Heart right ventricle (tissue), 16 donors: ENCODE measurements at regions not wholly inside any gene's neighbourhood (a gene's known extent, or its start where the extent isn't known, plus 50 kb on each side); places are given as distances from the start of the nearest gene placed in this dataset.

ENCODE experiments used
- ATAC-seq, 8 donors: fragments of 200-7000 bp; cut with Tn5 transposase; one replicate each; pipeline ENCODE4 v1.9.1; 2020; ENCODE audit warnings: mild to moderate bottlenecking in 8 of 8, moderate library complexity in 8 of 8, moderate number of reproducible peaks in 1 of 8
- DNase-seq, 2 donors: peaks; one replicate each; pipeline ENCODE4 v3.0.0-alpha.2; 2020
- H3K27ac ChIP-seq, 10 donors: fragments of 200-600 bp; sonication (generic) in 2 of 10; one replicate each; pipeline versions ENCODE4 v1.5.0 to v1.8.0; 2020 to 2022; ENCODE audit warnings: mild to moderate bottlenecking in 3 of 10
- H3K27me3 ChIP-seq, 7 donors: fragments of 200-600 bp; one replicate each; pipeline ENCODE4 v1.8.0; 2021 to 2022; ENCODE audit warnings: mild to moderate bottlenecking in 2 of 7
- H3K36me3 ChIP-seq, 9 donors: fragments of 200-600 bp; sonication (generic) in 1 of 9; one replicate each; pipeline versions ENCODE4 v1.5.0 to v1.8.0; 2020 to 2022; ENCODE audit warnings: mild to moderate bottlenecking in 2 of 9
- H3K4me1 ChIP-seq, 9 donors: fragments of 200-600 bp; sonication (generic) in 1 of 9; one replicate each; pipeline versions ENCODE4 v1.5.0 to v1.8.0; 2020 to 2022; ENCODE audit warnings: mild to moderate bottlenecking in 4 of 9
- H3K4me3 ChIP-seq, 10 donors: fragments of 200-600 bp; sonication (generic) in 2 of 10; one replicate each; pipeline versions ENCODE4 v1.5.0 to v1.8.0; 2020 to 2022; ENCODE audit warnings: mild to moderate bottlenecking in 7 of 10, moderate library complexity in 2 of 10
- H3K9me3 ChIP-seq, 11 donors: fragments of 200-600 bp in 10 of 11; sonication (generic) in 2 of 11; one replicate each; pipeline versions ENCODE4 v1.5.0 to v1.8.0; 2013 to 2022; ENCODE audit warnings: mild to moderate bottlenecking in 2 of 11, control low read depth in 1 of 11, moderate library complexity in 1 of 11
- CTCF ChIP-seq, 9 donors: fragments of 200-600 bp; sonication (generic) in 2 of 9; IDR thresholded peaks; one replicate each; pipeline versions ENCODE4 v1.5.0 to v1.8.0; 2021 to 2022; ENCODE audit warnings: antibody characterized with exemption in 9 of 9, mild to moderate bottlenecking in 5 of 9, moderate library complexity in 1 of 9
- WGBS, 2 donors: extraction: QIAGEN DNeasy Blood & Tissue Kit; methylation state at CpG; one replicate each; pipeline ENCODE4 v1.1.7; 2013; ENCODE audit warnings: inconsistent platforms in 1 of 2; 5-methylcytosine and 5-hydroxymethylcytosine counted together
- intact Hi-C, 10 donors: fragments of 100-400 bp; cut with DNase I; formaldehyde crosslinking; loops; one replicate each; pipeline versions ENCODE4 v1.11.1 to v1.14.2; 2022
- donor health status: Arrhythmogenic right ventricular cardiomyopathy.
- donor health status: ischemic (EF 13 %, LVEDD 7.1; RV severe dilation, severe dysfunction).
- donor health status: healthy with polysubstance abuse.
- donor health status: DM: no; HTN: yes; CAD: no.
- donor health status: DM: no; HTN: no; CAD: no.
- donor health status: ischemic (EF 25% LVEDD 6.9; RV normal size, moderate dysfunction).
- donor health status: ischemic (EF 25% LVEDD 5.7; RV mildly dilated, moderate dysfunction).
- donor health status: healthy.
- donor health status: DM: yes; HTN: yes; CAD: no.
- donor health status: Ischemic cardiomyopathy.
- donor health status: ischemic (EF 35%, LVEDD 5.7; RV mildly dilated, moderate dysfunction).
- donor health status: nonischemic (EF 11% LVEDD 7.7; RV severe dilation, severe dysfunction).
- donor health status: DM: yes; HTN: yes; CAD: no.
- donor health status: PGD.
- donor health status: ischemic (EF 29% LVEDD 5.4; RV normal size, mild dysfunction).
- donor health status: nonischemic (EF 23%, LVEDD 6.1; RV moderate dilation, normal function).

DNA sequence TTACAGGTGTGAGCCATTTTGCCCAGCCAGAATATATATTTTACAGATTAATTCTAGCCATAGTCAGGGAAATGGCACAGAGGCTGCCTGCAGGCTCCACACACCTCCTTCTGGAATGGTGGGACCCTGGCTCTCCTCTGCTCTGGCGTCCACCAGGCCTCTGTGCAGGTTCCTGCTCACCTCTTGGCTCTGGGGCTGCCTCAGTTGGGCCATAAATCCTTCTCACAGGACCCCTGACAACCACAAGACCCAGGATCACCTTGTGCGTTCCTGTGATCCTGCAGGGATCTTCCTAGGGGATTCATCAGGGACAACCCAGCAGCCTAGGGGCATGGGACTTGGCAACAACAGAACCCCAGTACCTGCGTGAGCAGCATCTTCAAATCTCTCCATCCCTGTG lies 93.0 kb upstream of the FSTL4 start:
- Histone ChIP-seq H3K27me3 (peaks cover 0 to 6% (median 0%) of the 10 kb centered on the region in 7 donors), H3K9me3 (no peaks in the 10 kb centered on the region), H3K27ac (no peak overlapping the region), H3K4me1 (no peaks in the 10 kb centered on the region), H3K4me3 (no peak overlapping the region), H3K36me3 (no peaks in the 10 kb centered on the region)
- DNase-seq (no peak), ATAC-seq (no peak)
- intact Hi-C loops, result no loop called here
- WGBS, 2 donors, result 87 to 90% methylated on average over 3 of the region's 3 CpGs
- no peak for TF ChIP-seq CTCF (IDR thresholded peaks at IDR 0.05)

DNA sequence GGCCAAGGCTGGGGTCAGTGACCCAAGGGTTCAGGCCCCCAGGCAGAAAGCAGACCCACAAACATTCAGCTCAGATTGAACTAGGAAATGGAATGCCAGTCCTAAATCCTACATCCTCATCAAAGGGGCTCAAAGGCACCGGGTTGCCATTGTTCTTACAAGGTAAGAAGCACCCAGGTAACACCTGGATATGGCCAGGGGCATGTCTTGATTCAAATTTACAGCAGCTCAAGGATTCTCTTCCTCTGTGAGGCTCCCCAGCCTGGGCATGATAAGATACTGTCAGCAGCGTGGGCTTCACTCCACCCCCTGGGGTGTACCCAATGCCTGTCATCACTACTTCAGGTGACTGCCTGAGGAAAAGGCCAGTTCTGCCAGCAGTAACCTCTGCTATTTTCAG lies 92.1 kb upstream of the FSTL4 start:
- no peak for ATAC-seq
- Histone ChIP-seq H3K4me3 (no peak overlapping the region), H3K4me1 (no peaks in the 10 kb centered on the region), H3K9me3 (no peaks in the 10 kb centered on the region), H3K27me3 (no peaks in the 10 kb centered on the region), H3K27ac (no peak overlapping the region), H3K36me3 (no peaks in the 10 kb centered on the region)
- intact Hi-C loops, result no loop called here
- no peak for TF ChIP-seq CTCF (IDR thresholded peaks at IDR 0.05)
- no peak for DNase-seq
- 59 to 62% methylated on average over 2 of the region's 2 CpGs for WGBS, 2 donors

- no peak overlapping the region for H3K4me3 ChIP-seq
- TF ChIP-seq CTCF (IDR thresholded peaks at IDR 0.05), result no peak
- ATAC-seq (no peak), DNase-seq (no peak)
- no peaks in the 10 kb centered on the region for H3K27me3 ChIP-seq
- no peak overlapping the region for H3K27ac ChIP-seq
- no peaks in the 10 kb centered on the region for H3K9me3 ChIP-seq
- H3K36me3 ChIP-seq, result no peaks in the 10 kb centered on the region
- intact Hi-C loops, result no loop called here
- H3K4me1 ChIP-seq, result no peaks in the 10 kb centered on the region
- 69 to 91% methylated on average over 1 of the region's 1 CpG for WGBS, 2 donors
These were observed 91.6 kb upstream of the FSTL4 start for GRCh38 chr5:133703935-133704334.

DNA sequence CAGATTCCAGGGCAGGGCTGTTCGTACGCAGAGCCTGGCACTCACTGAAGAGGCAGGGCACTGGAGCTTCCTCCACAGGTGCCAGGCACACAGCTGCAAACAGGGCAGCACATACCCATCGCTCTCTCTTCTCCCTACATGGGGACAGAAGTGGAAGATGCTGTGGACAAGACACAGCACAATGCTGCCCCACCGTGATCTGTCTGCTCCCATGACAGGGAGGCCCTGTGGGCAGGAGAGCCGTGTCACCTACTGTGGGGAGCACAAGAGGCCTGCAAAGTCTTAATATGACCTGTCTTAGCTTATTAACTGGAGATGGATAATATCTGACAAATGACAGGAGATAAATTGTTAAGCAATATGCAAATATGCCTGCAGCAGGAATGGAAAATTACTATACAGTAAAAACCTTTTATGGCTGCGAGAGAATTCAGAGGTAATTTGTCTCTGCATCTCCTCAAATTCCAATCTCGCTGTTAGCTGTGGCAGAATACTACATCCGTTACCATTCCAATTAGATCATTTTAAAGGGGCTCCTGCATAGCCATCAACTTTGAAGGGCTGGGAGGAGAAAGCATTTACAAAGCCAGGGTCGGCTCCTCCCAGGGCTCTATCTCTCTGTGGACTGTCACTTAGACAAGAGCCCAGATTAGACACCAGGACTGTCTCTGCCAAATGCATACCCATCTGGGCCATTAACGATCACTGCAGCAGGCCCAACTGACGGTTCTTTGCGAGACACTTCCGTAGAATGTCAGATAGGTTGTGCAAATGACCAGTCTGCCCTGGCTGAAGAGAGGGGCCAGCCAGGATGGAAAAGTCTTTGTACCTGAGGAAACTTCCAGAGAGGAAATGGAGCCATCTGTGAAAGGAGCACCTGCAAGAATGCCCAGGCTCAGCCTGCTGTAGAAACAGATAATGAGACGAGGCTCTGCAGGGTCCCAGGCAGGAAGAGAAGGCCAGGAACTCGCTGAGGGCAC lies 90.7 kb upstream of the FSTL4 start:
- Histone ChIP-seq H3K9me3 (no peaks in the 10 kb centered on the region), H3K4me1 (no peaks in the 10 kb centered on the region), H3K36me3 (no peaks in the 10 kb centered on the region), H3K27ac (no peak overlapping the region), H3K27me3 (no peaks in the 10 kb centered on the region), H3K4me3 (no peak overlapping the region)
- no peak for TF ChIP-seq CTCF (IDR thresholded peaks at IDR 0.05)
- intact Hi-C loops, result no loop called here
- DNase-seq, result no peak
- ATAC-seq, result no peak
- 69 to 70% methylated on average over 15 of the region's 15 CpGs for WGBS, 2 donors
